CD4-positive, alpha-beta T cell treated with Interleukin-21 for 1 hour (primary cell): ENCODE measurements at regions not wholly inside any gene's neighbourhood (a gene's known extent, or its start where the extent isn't known, plus 50 kb on each side); places are given as distances from the start of the nearest gene placed in this dataset.
"Not testable (repeated sequence)": the region's sequence is repeated elsewhere in the genome, so short reads cannot be mapped to it uniquely, and the experiment has no call there.

ENCODE experiments used
- DNase-seq: peaks from one replicate; pipeline ENCODE4 v3.0.0-alpha.2; 2020

- DNase-seq, result no peak
These were observed 330.7 kb upstream of the LRRC3B start for GRCh38 chr3:26291840-26292239.

GRCh38 chr3:26292780-26293179 is 329.8 kb upstream of the LRRC3B start:
- DNase-seq, result no peak

- no peak for DNase-seq
These were observed 329.2 kb upstream of the LRRC3B start for GRCh38 chr3:26293329-26293844.

- no peak for DNase-seq
These were observed 315.4 kb upstream of the LRRC3B start for GRCh38 chr3:26307192-26307591.

- no peak for DNase-seq
These were observed 314.8 kb upstream of the LRRC3B start for GRCh38 chr3:26307787-26308186.

GRCh38 chr3:26308454-26308853 is 314.1 kb upstream of the LRRC3B start:
- no peak for DNase-seq

- DNase-seq, result not testable (repeated sequence)
These were observed 313.0 kb upstream of the LRRC3B start for GRCh38 chr3:26309536-26309935.

- no peak for DNase-seq
These were observed 309.8 kb upstream of the LRRC3B start for GRCh38 chr3:26312816-26313215.

GRCh38 chr3:26316472-26316871 is 306.1 kb upstream of the LRRC3B start:
- no peak for DNase-seq

- not testable (repeated sequence) for DNase-seq
These were observed 298.8 kb upstream of the LRRC3B start for GRCh38 chr3:26323741-26324140.

- DNase-seq, result no peak
These were observed 282.6 kb upstream of the LRRC3B start for GRCh38 chr3:26340001-26340400.

GRCh38 chr3:26343647-26344046 is 278.9 kb upstream of the LRRC3B start:
- DNase-seq, result no peak

GRCh38 chr3:26345613-26346012 is 277.0 kb upstream of the LRRC3B start:
- no peak for DNase-seq

GRCh38 chr3:26346497-26346896 is 276.1 kb upstream of the LRRC3B start:
- no peak for DNase-seq

- no peak for DNase-seq
These were observed 275.4 kb upstream of the LRRC3B start for GRCh38 chr3:26347150-26347549.

GRCh38 chr3:26350853-26351252 is 271.7 kb upstream of the LRRC3B start:
- DNase-seq, result no peak

- no peak for DNase-seq
These were observed 269.5 kb upstream of the LRRC3B start for GRCh38 chr3:26353097-26353496.

GRCh38 chr3:26358405-26358804 is 264.2 kb upstream of the LRRC3B start:
- DNase-seq, result no peak

- no peak for DNase-seq
These were observed 256.9 kb upstream of the LRRC3B start for GRCh38 chr3:26365706-26366105.

GRCh38 chr3:26368312-26368711 is 254.3 kb upstream of the LRRC3B start:
- DNase-seq, result no peak

GRCh38 chr3:26369133-26369532 is 253.4 kb upstream of the LRRC3B start:
- DNase-seq, result no peak

- DNase-seq, result no peak
These were observed 246.6 kb upstream of the LRRC3B start for GRCh38 chr3:26375843-26376530.

GRCh38 chr3:26381411-26381810 is 241.2 kb upstream of the LRRC3B start:
- DNase-seq, result no peak

GRCh38 chr3:26406636-26407035 is 215.9 kb upstream of the LRRC3B start:
- DNase-seq, result no peak

- DNase-seq, result no peak
These were observed 204.0 kb upstream of the LRRC3B start for GRCh38 chr3:26418553-26418952.
